ENCODE measurements at regions not wholly inside any gene's neighbourhood (a gene's known extent, or its start where the extent isn't known, plus 50 kb on each side); places are given as distances from the start of the nearest gene placed in this dataset.

DNA sequence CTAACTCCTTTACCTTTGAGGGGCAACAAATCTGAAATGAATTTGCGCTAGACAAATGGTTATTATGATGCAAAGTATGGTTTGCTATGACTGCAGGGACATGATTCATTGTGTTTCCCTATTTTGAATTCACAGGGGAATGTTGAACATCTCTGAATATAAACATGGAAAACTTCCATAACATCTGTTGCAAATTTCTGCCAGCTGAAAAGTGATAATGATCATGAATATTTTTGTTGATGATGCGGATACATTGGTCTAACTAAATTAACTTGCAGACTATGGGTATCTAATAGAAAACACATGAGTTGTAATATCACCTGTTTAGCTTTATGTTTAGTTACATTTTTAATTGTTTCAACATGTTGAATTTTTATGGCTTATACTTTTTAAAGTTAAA lies 1325.5 kb downstream of the REEP3 start:
- no peaks in the 10 kb centered on the region for H3K9me3 Mint-ChIP-seq (ENCODE audit: low read depth)
- H3K4me3 Mint-ChIP-seq (ENCODE audit: unreplicated experiment) = no peak overlapping the region
- no peaks in the 10 kb centered on the region for H3K36me3 Mint-ChIP-seq (ENCODE audit: low read depth)
- H3K4me1 Mint-ChIP-seq (ENCODE audit: low read depth) = no peaks in the 10 kb centered on the region
- TF ChIP-seq CTCF (IDR thresholded peaks at IDR 0.05) = no peak
- no peak for DNase-seq (ENCODE audit: low spot score)
- H3K27ac Mint-ChIP-seq (ENCODE audit: unreplicated experiment) = no peak overlapping the region
- peaks cover 7% of the 10 kb centered on the region for H3K27me3 Mint-ChIP-seq (ENCODE audit: low read depth)

- TF ChIP-seq CTCF (IDR thresholded peaks at IDR 0.05) = no peak
- Mint-ChIP-seq H3K9me3 (ENCODE audit: low read depth) (no peaks in the 10 kb centered on the region), H3K36me3 (ENCODE audit: low read depth) (no peaks in the 10 kb centered on the region), H3K4me3 (ENCODE audit: unreplicated experiment) (no peak overlapping the region), H3K27me3 (ENCODE audit: low read depth) (no peaks in the 10 kb centered on the region), H3K4me1 (ENCODE audit: low read depth) (no peaks in the 10 kb centered on the region), H3K27ac (ENCODE audit: unreplicated experiment) (no peak overlapping the region)
- no peak for DNase-seq (ENCODE audit: low spot score)
These were observed 1334.7 kb downstream of the REEP3 start for GRCh38 chr10:64855941-64856340.

DNA sequence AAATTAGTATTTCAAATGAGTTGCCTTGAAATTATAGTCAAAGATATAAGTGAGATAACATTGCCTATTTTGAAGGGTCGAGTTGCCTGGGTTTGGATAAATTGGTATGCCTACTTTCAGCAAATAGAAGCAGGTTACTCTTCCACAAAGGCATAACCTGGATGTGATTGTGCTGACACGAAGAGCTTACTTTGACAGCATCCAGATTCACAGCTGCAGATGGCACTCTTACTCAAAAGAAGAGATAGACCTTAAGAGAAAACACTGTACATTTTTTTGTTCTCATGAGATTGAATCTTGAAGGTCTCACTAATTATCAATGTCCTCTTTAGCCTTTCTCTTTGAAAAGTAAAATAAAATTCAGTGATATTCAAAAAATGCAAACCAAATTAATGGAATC lies 1338.7 kb downstream of the REEP3 start:
- no peak overlapping the region for H3K4me3 Mint-ChIP-seq (ENCODE audit: unreplicated experiment)
- no peaks in the 10 kb centered on the region for H3K27me3 Mint-ChIP-seq (ENCODE audit: low read depth)
- H3K27ac Mint-ChIP-seq (ENCODE audit: unreplicated experiment) = no peak overlapping the region
- DNase-seq (ENCODE audit: low spot score) = no peak
- peak; percentile 15 for TF ChIP-seq CTCF (IDR thresholded peaks at IDR 0.05)
- H3K4me1 Mint-ChIP-seq (ENCODE audit: low read depth) = no peaks in the 10 kb centered on the region
- no peaks in the 10 kb centered on the region for H3K9me3 Mint-ChIP-seq (ENCODE audit: low read depth)
- H3K36me3 Mint-ChIP-seq (ENCODE audit: low read depth) = no peaks in the 10 kb centered on the region

DNA sequence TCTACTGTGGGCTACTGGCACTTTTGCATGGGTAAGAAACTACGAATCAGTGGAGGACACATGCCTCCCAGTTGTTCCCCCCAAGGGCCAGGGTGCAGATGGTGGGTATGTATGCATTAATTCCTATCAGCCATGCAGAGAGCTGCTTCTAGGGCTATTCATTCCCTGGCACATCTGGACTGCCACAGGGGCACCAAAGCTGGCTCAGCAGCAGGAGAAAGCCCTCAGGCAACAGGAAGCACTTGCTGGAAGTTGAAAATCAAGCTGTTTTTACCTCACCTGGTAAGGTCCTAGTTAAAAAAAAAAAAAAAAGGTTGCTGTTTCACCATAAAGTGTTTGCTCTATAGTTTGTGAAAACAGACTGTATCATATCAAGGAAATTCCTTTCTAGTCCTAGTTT lies 1342.6 kb downstream of the REEP3 start:
- Mint-ChIP-seq H3K27me3 (ENCODE audit: low read depth) (no peaks in the 10 kb centered on the region), H3K36me3 (ENCODE audit: low read depth) (no peaks in the 10 kb centered on the region), H3K4me3 (ENCODE audit: unreplicated experiment) (no peak overlapping the region), H3K4me1 (ENCODE audit: low read depth) (no peaks in the 10 kb centered on the region), H3K9me3 (ENCODE audit: low read depth) (no peaks in the 10 kb centered on the region), H3K27ac (ENCODE audit: unreplicated experiment) (no peak overlapping the region)
- no peak for TF ChIP-seq CTCF (IDR thresholded peaks at IDR 0.05)
- no peak for DNase-seq (ENCODE audit: low spot score)

- no peak for TF ChIP-seq CTCF (IDR thresholded peaks at IDR 0.05)
- H3K4me1 Mint-ChIP-seq (ENCODE audit: low read depth) = no peaks in the 10 kb centered on the region
- H3K27me3 Mint-ChIP-seq (ENCODE audit: low read depth) = no peaks in the 10 kb centered on the region
- no peaks in the 10 kb centered on the region for H3K9me3 Mint-ChIP-seq (ENCODE audit: low read depth)
- no peak for DNase-seq (ENCODE audit: low spot score)
- H3K27ac Mint-ChIP-seq (ENCODE audit: unreplicated experiment) = no peak overlapping the region
- H3K36me3 Mint-ChIP-seq (ENCODE audit: low read depth) = no peaks in the 10 kb centered on the region
- H3K4me3 Mint-ChIP-seq (ENCODE audit: unreplicated experiment) = no peak overlapping the region
These were observed 1346.3 kb downstream of the REEP3 start for GRCh38 chr10:64867501-64867962.
